H1 (cell line): ENCODE measurements at regions not wholly inside any gene's neighbourhood (a gene's known extent, or its start where the extent isn't known, plus 50 kb on each side); places are given as distances from the start of the nearest gene placed in this dataset.

ENCODE experiments used
- CTCF ChIA-PET: fragments of 300-600 bp; sonication (Branson Sonifier 250); formaldehyde crosslinking; loops from one replicate; lab custom pipeline; 2021; ENCODE audit not compliant: partially characterized antibody; lab: Charles Lee
- POLR2A ChIA-PET: fragments of 300-600 bp; sonication (Branson Sonifier 250); formaldehyde crosslinking; loops from one replicate; lab custom pipeline; 2021; ENCODE audit warnings: inconsistent platforms; ENCODE audit not compliant: partially characterized antibody; lab: Charles Lee
- DNase-seq, 2 experiments: peaks; one replicate each; pipeline versions ENCODE4 v3.0.0 to v3.0.0-alpha.2; 2010 to 2022; ENCODE audit warnings: low spot score in 2 of 2, low read depth in 1 of 2, mixed read lengths in 1 of 2
- FAIRE-seq: peaks from 2 replicates; lab custom pipeline; 2011; peaks lifted over from hg19 to GRCh38; lab: Jason Lieb, UNC
- H2AFZ ChIP-seq: 2 replicates; pipeline ENCODE4 v1.8.1; 2012; ENCODE audit warnings: low read length, inconsistent platforms
- H2AK5ac ChIP-seq: 2 replicates; pipeline ENCODE4 v1.6.1; 2013; ENCODE audit warnings: low read depth, low read length
- H2BK120ac ChIP-seq: replicated peaks from 2 replicates; pipeline ENCODE3; 2013; ENCODE audit warnings: low read depth, low read length, inconsistent platforms
- H2BK12ac ChIP-seq: 2 replicates; pipeline ENCODE4 v1.6.1; 2013; ENCODE audit warnings: low read depth, low read length
- H2BK15ac ChIP-seq: 2 replicates; pipeline ENCODE4 v1.6.1; 2013; ENCODE audit warnings: low read length
- H2BK20ac ChIP-seq: 2 replicates; pipeline ENCODE4 v1.6.1; 2013; ENCODE audit warnings: low read length
- H2BK5ac ChIP-seq: 2 replicates; pipeline ENCODE4 v1.6.1; 2013; ENCODE audit warnings: low read depth, low read length
- H3K14ac ChIP-seq: 2 replicates; pipeline ENCODE4 v1.6.1; 2013; ENCODE audit warnings: inconsistent platforms; ENCODE audit not compliant: insufficient read length
- H3K18ac ChIP-seq: 2 replicates; pipeline ENCODE4 v1.6.1; 2013; ENCODE audit warnings: low read length; ENCODE audit errors: extremely low read depth
- H3K23ac ChIP-seq: 2 replicates; pipeline ENCODE4 v1.6.1; 2013; ENCODE audit warnings: inconsistent platforms; ENCODE audit not compliant: insufficient read length
- H3K23me2 ChIP-seq: 2 replicates; pipeline ENCODE4 v1.6.1; 2013; ENCODE audit warnings: low read depth, low read length
- H3K27ac ChIP-seq: 2 replicates; pipeline ENCODE4 v1.6.1; 2011; ENCODE audit warnings: low read depth, low read length, inconsistent platforms
- H3K27me3 ChIP-seq, 4 experiments: replicated peaks in 1 of 4; 1 replicate in 1 of 4; 2 replicates in 3 of 4; pipeline versions ENCODE4 v1.6.1 to v1.8.1; 2011 to 2013; ENCODE audit warnings: low read length in 3 of 4, mild to moderate bottlenecking in 3 of 4, inconsistent platforms in 2 of 4, mixed read lengths in 2 of 4, moderate library complexity in 1 of 4; ENCODE audit not compliant: control insufficient read depth in 3 of 4, insufficient read depth in 3 of 4; ENCODE audit errors: extremely low read depth in 1 of 4
- H3K36me3 ChIP-seq, 4 experiments: 2 replicates each; pipeline versions ENCODE4 v1.6.1 to v1.8.1; 2011 to 2013; ENCODE audit warnings: mild to moderate bottlenecking in 4 of 4, low read length in 3 of 4, moderate library complexity in 2 of 4, control low read depth in 1 of 4, inconsistent platforms in 1 of 4; ENCODE audit not compliant: insufficient read depth in 4 of 4, control insufficient read depth in 2 of 4
- H3K4ac ChIP-seq: replicated peaks from 2 replicates; pipeline ENCODE3; 2013; ENCODE audit warnings: low read length, low read depth, mixed read lengths, inconsistent platforms; ENCODE audit not compliant: insufficient read length
- H3K4me1 ChIP-seq, 4 experiments: replicated peaks in 1 of 4; 1 replicate in 1 of 4; 2 replicates in 3 of 4; pipeline versions ENCODE4 v1.6.1 to v1.8.1; 2011 to 2013; ENCODE audit warnings: low read length in 3 of 4, inconsistent platforms in 2 of 4, mixed read lengths in 1 of 4; ENCODE audit not compliant: insufficient read depth in 4 of 4, control insufficient read depth in 3 of 4
- H3K4me2 ChIP-seq, 2 experiments: 2 replicates each; pipeline versions ENCODE4 v1.6.1 to v1.8.1; 2011 to 2013; ENCODE audit warnings: low read depth in 2 of 2, low read length in 2 of 2, control low read depth in 1 of 2, inconsistent platforms in 1 of 2, mild to moderate bottlenecking in 1 of 2; ENCODE audit not compliant: insufficient read depth in 1 of 2
- H3K4me3 ChIP-seq, 4 experiments: fragments of 200-600, 300-600 bp in 1 of 4; sonication (generic), shearing (Covaris generic), sonication (Bioruptor Twin) in 1 of 4; 2 replicates each; pipeline versions ENCODE4 v1.5.1 to v1.8.1; 2011 to 2016; ENCODE audit warnings: low read length in 4 of 4, low read depth in 3 of 4, control low read depth in 2 of 4, inconsistent platforms in 2 of 4, mild to moderate bottlenecking in 2 of 4, mixed read lengths in 1 of 4, moderate library complexity in 1 of 4; ENCODE audit not compliant: insufficient read depth in 2 of 4; ENCODE audit errors: extremely low read depth in 1 of 4
- H3K56ac ChIP-seq: replicated peaks from 2 replicates; pipeline ENCODE3; 2013; ENCODE audit warnings: low read depth, mild to moderate bottlenecking, mixed read lengths, low read length, inconsistent platforms; ENCODE audit not compliant: insufficient read length
- H3K79me1 ChIP-seq: 2 replicates; pipeline ENCODE4 v1.6.1; 2013; ENCODE audit warnings: low read depth, low read length, control low read depth
- H3K79me2 ChIP-seq, 2 experiments: 2 replicates each; pipeline versions ENCODE4 v1.6.1 to v1.8.1; 2012 to 2013; ENCODE audit warnings: low read length in 2 of 2, mild to moderate bottlenecking in 2 of 2, inconsistent platforms in 1 of 2; ENCODE audit not compliant: insufficient read depth in 2 of 2, control insufficient read depth in 1 of 2
- H3K9ac ChIP-seq, 4 experiments: replicated peaks in 1 of 4; 1 replicate in 1 of 4; 2 replicates in 3 of 4; pipeline versions ENCODE4 v1.6.1 to v1.8.1; 2011 to 2013; ENCODE audit warnings: low read depth in 3 of 4, low read length in 3 of 4, control low read depth in 2 of 4, mild to moderate bottlenecking in 2 of 4, moderate library complexity in 2 of 4, inconsistent platforms in 1 of 4; ENCODE audit errors: extremely low read depth in 1 of 4
- H3K9me3 ChIP-seq, 2 experiments: 2 replicates each; pipeline versions ENCODE4 v1.6.1 to v1.8.1; 2012 to 2013; ENCODE audit warnings: mild to moderate bottlenecking in 2 of 2, moderate library complexity in 2 of 2, control low read depth in 1 of 2, inconsistent platforms in 1 of 2, low read depth in 1 of 2, low read length in 1 of 2, mixed read lengths in 1 of 2; ENCODE audit not compliant: insufficient read depth in 2 of 2
- H4K20me1 ChIP-seq, 2 experiments: replicated peaks in 1 of 2; 2 replicates each; pipeline versions ENCODE3 to v1.8.1; 2011 to 2013; ENCODE audit warnings: inconsistent platforms in 2 of 2, low read length in 2 of 2, mild to moderate bottlenecking in 1 of 2; ENCODE audit not compliant: insufficient read depth in 2 of 2, control insufficient read depth in 1 of 2
- H4K5ac ChIP-seq: 2 replicates; pipeline ENCODE4 v1.6.1; 2013; ENCODE audit warnings: low read length, low read depth, mixed read lengths, inconsistent platforms; ENCODE audit not compliant: insufficient read length
- H4K8ac ChIP-seq: 2 replicates; pipeline ENCODE4 v1.8.0; 2013; ENCODE audit warnings: mild to moderate bottlenecking, moderate library complexity, low read length, inconsistent platforms; ENCODE audit not compliant: insufficient read depth; ENCODE audit errors: extremely low read depth
- H4K91ac ChIP-seq: replicated peaks from 2 replicates; pipeline ENCODE3; 2013; ENCODE audit warnings: low read length, mixed read lengths, inconsistent platforms; ENCODE audit not compliant: insufficient read length
- ASH2L ChIP-seq: fragments of 200-600, 300-600 bp; sonication (generic); IDR thresholded peaks from one replicate; pipeline ENCODE4 v1.7.1; 2017; ENCODE audit warnings: low read length
- BACH1 ChIP-seq: IDR thresholded peaks from 2 replicates; pipeline ENCODE4 v1.6.1; 2012; ENCODE audit warnings: low read length, improper control_type of control experiment
- BCL11A ChIP-seq, 2 experiments: IDR thresholded peaks; one replicate each; pipeline ENCODE4 v1.6.1; 2011; ENCODE audit warnings: low read depth in 2 of 2, low read length in 2 of 2, mild to moderate bottlenecking in 2 of 2
- CTCF ChIP-seq, 3 experiments: IDR thresholded peaks; 1 replicate in 2 of 3; 2 replicates in 1 of 3; pipeline versions ENCODE4 v1.5.1 to v1.6.1; 2011; ENCODE audit warnings: low read length in 3 of 3, mild to moderate bottlenecking in 3 of 3, inconsistent platforms in 2 of 3, low read depth in 1 of 3, moderate library complexity in 1 of 3; ENCODE audit not compliant: insufficient read depth in 1 of 3; ENCODE audit errors: control extremely low read depth in 1 of 3
- E2F6 ChIP-seq: IDR thresholded peaks from 2 replicates; pipeline ENCODE4 v1.6.1; 2012; ENCODE audit warnings: inconsistent platforms
- EZH2 ChIP-seq: fragments of 200-600 bp; sonication (generic); IDR thresholded peaks from 2 replicates; pipeline ENCODE4 v1.7.1; 2012; ENCODE audit warnings: low read depth, mild to moderate bottlenecking, moderate library complexity, low read length, inconsistent platforms; ENCODE audit not compliant: severe bottlenecking
- KDM1A ChIP-seq: fragments of 200-600, 300-600 bp; sonication (generic); IDR thresholded peaks from 2 replicates; pipeline ENCODE4 v1.7.1; 2016; ENCODE audit warnings: mild to moderate bottlenecking, low read length, borderline replicate concordance
- RAD21 ChIP-seq, 2 experiments: IDR thresholded peaks in 1 of 2; conservative IDR thresholded peaks in 1 of 2; 2 replicates each; pipeline ENCODE4 v1.6.1; 2011; ENCODE audit warnings: low read depth in 2 of 2, low read length in 2 of 2, improper control_type of control experiment in 1 of 2, inconsistent platforms in 1 of 2, mild to moderate bottlenecking in 1 of 2, moderate library complexity in 1 of 2
- SIX5 ChIP-seq: IDR thresholded peaks from 2 replicates; pipeline ENCODE4 v1.6.1; 2011; ENCODE audit warnings: mild to moderate bottlenecking, low read depth, low read length
- TAF1 ChIP-seq: IDR thresholded peaks from 2 replicates; pipeline ENCODE4 v1.6.1; 2011; ENCODE audit warnings: mild to moderate bottlenecking, low read depth, low read length
- WGBS, 2 experiments: shearing (Covaris generic) in 1 of 2; methylation state at CpG; one replicate each; pipeline versions ENCODE4 v1.1.6 to v1.1.7; 2013 to 2015; ENCODE audit warnings: low lambda C conversion rate in 2 of 2, mixed read lengths in 2 of 2, inconsistent platforms in 1 of 2, low coverage in 1 of 2, missing lambda C conversion rate in 1 of 2; ENCODE audit not compliant: insufficient replicate concordance in 2 of 2, insufficient coverage in 1 of 2, insufficient read length in 1 of 2; ENCODE audit errors: extremely low coverage in 1 of 2, missing lambda C conversion rate in 1 of 2; 5-methylcytosine and 5-hydroxymethylcytosine counted together

- H4K91ac ChIP-seq = no peak overlapping the region
- DNase-seq = no peak
- H3K27ac ChIP-seq = no peak overlapping the region
- H3K23me2 ChIP-seq = no peaks in the 10 kb centered on the region
- no peak overlapping the region for H2BK120ac ChIP-seq
- no peak overlapping the region for H2BK12ac ChIP-seq
- H3K4me3 ChIP-seq = no peak overlapping the region
- H3K36me3 ChIP-seq = no peaks in the 10 kb centered on the region; a peak in 1 of 8 replicates
- 97% methylated on average over 2 of the region's 2 CpGs; no CpG with 5 or more reads in 1 of the 2 experiments for WGBS, 2 experiments
- H3K79me1 ChIP-seq = no peaks in the 10 kb centered on the region
- H2AK5ac ChIP-seq = no peak overlapping the region
- H3K4ac ChIP-seq = no peak overlapping the region
- TF ChIP-seq E2F6 (no peak), SIX5 (no peak), ASH2L (no peak), TAF1 (no peak), BACH1 (no peak), RAD21 (IDR thresholded peaks at IDR 0.05 in 1 of 2, conservative IDR thresholded peaks at IDR 0.05 in 1 of 2; ENCODE audit: low read depth in 2 of 2, low read length in 2 of 2) (no peak), CTCF (IDR thresholded peaks at IDR 0.05; ENCODE audit: control extremely low read depth in 1 of 3, insufficient read depth in 1 of 3, low read depth in 1 of 3, low read length in 3 of 3) (no peak), KDM1A (no peak), EZH2 (no peak), BCL11A (IDR thresholded peaks at IDR 0.05; ENCODE audit: low read depth in 2 of 2, low read length in 2 of 2) (no peak)
- H3K14ac ChIP-seq = no peak overlapping the region
- no peak overlapping the region for H3K4me2 ChIP-seq
- ChIA-PET POLR2A (no interaction called here), CTCF (no interaction called here)
- H3K9ac ChIP-seq = no peak overlapping the region
- H2BK15ac ChIP-seq = no peak overlapping the region
- no peak overlapping the region for H2BK20ac ChIP-seq
- H2AFZ ChIP-seq = no peak overlapping the region
- no peaks in the 10 kb centered on the region for H3K79me2 ChIP-seq
- no peak overlapping the region for H3K18ac ChIP-seq
- no peak overlapping the region for H4K5ac ChIP-seq
- H2BK5ac ChIP-seq = no peak overlapping the region
- no peak overlapping the region for H3K56ac ChIP-seq
- no peaks in the 10 kb centered on the region for H3K9me3 ChIP-seq
- no peaks in the 10 kb centered on the region for H3K27me3 ChIP-seq
- no peak for FAIRE-seq
- H4K20me1 ChIP-seq = no peaks in the 10 kb centered on the region
- H4K8ac ChIP-seq = no peak overlapping the region
- H3K4me1 ChIP-seq = no peaks in the 10 kb centered on the region
- H3K23ac ChIP-seq = no peak overlapping the region
Measured at GRCh38 chr14:97995038-97995437, 1197.9 kb downstream of the VRK1 start.
